B cell (primary cell): ENCODE measurements at regions not wholly inside any gene's neighbourhood (a gene's known extent, or its start where the extent isn't known, plus 50 kb on each side); places are given as distances from the start of the nearest gene placed in this dataset.

Experiments used
- ATAC-seq: fragments of 200-7000 bp; cut with Tn5 transposase; one replicate; pipeline ENCODE4 v1.10.0; 2021; ENCODE audit warnings: low read depth, mild to moderate bottlenecking, moderate number of reproducible peaks, moderate library complexity
- CTCF ChIA-PET: fragments of 350-600 bp; sonication (Branson Sonifier 250); formaldehyde crosslinking; loops from one replicate; lab custom pipeline; 2021; ENCODE audit warnings: antibody characterized with exemption, inconsistent platforms; lab: Charles Lee
- POLR2A ChIA-PET: fragments of 350-600 bp; sonication (Branson Sonifier 250); formaldehyde crosslinking; loops from one replicate; lab custom pipeline; 2021; ENCODE audit warnings: antibody characterized with exemption; lab: Charles Lee
- DNase-seq: peaks from one replicate; pipeline ENCODE4 v3.0.0; 2013
- H2AFZ ChIP-seq: 2 replicates; pipeline ENCODE4 v1.6.1; 2012; ENCODE audit warnings: mild to moderate bottlenecking, low read depth, low read length; ENCODE audit not compliant: insufficient read depth, poor library complexity, severe bottlenecking
- H3K27ac ChIP-seq, 2 donors: 1 replicate in 1 of 2; 2 replicates in 1 of 2; pipeline ENCODE4 v1.5.1; 2012 to 2013; ENCODE audit warnings: low read length in 2 of 2, mild to moderate bottlenecking in 2 of 2, moderate library complexity in 1 of 2
- H3K27me3 ChIP-seq, 4 experiments: fragments of 200-600 bp in 1 of 4; sonication (generic) in 1 of 4; replicated peaks in 1 of 4; 1 replicate in 2 of 4; 2 replicates in 2 of 4; pipeline versions ENCODE4 v1.6.1 to v1.7.0; 2013 to 2016; ENCODE audit warnings: low read length in 3 of 4, mild to moderate bottlenecking in 2 of 4, mixed read lengths in 1 of 4, moderate library complexity in 1 of 4; ENCODE audit not compliant: insufficient read depth in 4 of 4, control insufficient read depth in 3 of 4; ENCODE audit errors: control extremely low read depth in 1 of 4
- H3K36me3 ChIP-seq, 2 experiments: replicated peaks in 1 of 2; 1 replicate in 1 of 2; 2 replicates in 1 of 2; pipeline versions ENCODE4 v1.6.1 to v1.7.1; 2013; ENCODE audit warnings: low read length in 1 of 2; ENCODE audit not compliant: insufficient read depth in 2 of 2, control insufficient read depth in 1 of 2; ENCODE audit errors: control extremely low read depth in 1 of 2, extremely low read depth in 1 of 2
- H3K4me1 ChIP-seq, 2 donors: fragments of 200-600 bp in 1 of 2; sonication (generic) in 1 of 2; 1 replicate in 1 of 2; 2 replicates in 1 of 2; pipeline versions ENCODE4 v1.5.1 to v1.6.1; 2013 to 2017; ENCODE audit warnings: low read length in 2 of 2; ENCODE audit not compliant: control insufficient read depth in 2 of 2, insufficient read depth in 2 of 2
- H3K4me2 ChIP-seq: replicated peaks from 2 replicates; pipeline ENCODE3; 2012; ENCODE audit warnings: mild to moderate bottlenecking, low read depth, low read length; ENCODE audit not compliant: poor library complexity, severe bottlenecking
- H3K4me3 ChIP-seq, 5 experiments: fragments of 200-600 bp in 1 of 5; sonication (generic) in 1 of 5; 1 replicate in 3 of 5; 2 replicates in 2 of 5; pipeline versions ENCODE4 v1.5.1 to v1.7.0; 2011 to 2016; ENCODE audit warnings: low read length in 4 of 5, mild to moderate bottlenecking in 4 of 5, low read depth in 2 of 5, control low read depth in 1 of 5, moderate library complexity in 1 of 5; ENCODE audit not compliant: insufficient read depth in 1 of 5; ENCODE audit errors: control extremely low read depth in 1 of 5, extremely low read depth in 1 of 5
- H3K79me2 ChIP-seq: fragments of 200-600 bp; sonication (generic); one replicate; pipeline ENCODE4 v1.6.0; 2016; ENCODE audit warnings: low read length; ENCODE audit not compliant: control insufficient read depth, insufficient read depth
- H3K9ac ChIP-seq: fragments of 200-600 bp; sonication (generic); 2 replicates; pipeline ENCODE4 v1.6.1; 2017; ENCODE audit warnings: mild to moderate bottlenecking, low read length, moderate library complexity
- H3K9me3 ChIP-seq, 3 donors: one replicate each; pipeline versions ENCODE4 v1.6.1 to v1.7.1; 2013; ENCODE audit warnings: low read length in 2 of 3; ENCODE audit not compliant: control insufficient read depth in 2 of 3, insufficient read depth in 1 of 3; ENCODE audit errors: control extremely low read depth in 1 of 3
- H4K20me1 ChIP-seq: 2 replicates; pipeline ENCODE4 v1.6.0; 2012; ENCODE audit warnings: mild to moderate bottlenecking, low read length; ENCODE audit not compliant: insufficient read depth, control insufficient read depth, poor library complexity, severe bottlenecking
- H3K27ac Mint-ChIP-seq: one replicate; pipeline ENCODE4 v1.8.0; 2021; ENCODE audit warnings: mixed read lengths
- H3K27me3 Mint-ChIP-seq: one replicate; pipeline ENCODE4 v1.8.0; 2021; ENCODE audit warnings: mixed read lengths
- H3K4me1 Mint-ChIP-seq: one replicate; pipeline ENCODE4 v1.8.0; 2021; ENCODE audit warnings: mixed read lengths
- H3K4me3 Mint-ChIP-seq: one replicate; pipeline ENCODE4 v1.8.0; 2021; ENCODE audit warnings: mixed read lengths
- H3K9me3 Mint-ChIP-seq: one replicate; pipeline ENCODE4 v1.8.0; 2022; ENCODE audit warnings: mixed read lengths; ENCODE audit not compliant: insufficient read depth
- EZH2 ChIP-seq: IDR thresholded peaks from 2 replicates; pipeline ENCODE4 v1.6.1; 2012; ENCODE audit warnings: borderline replicate concordance, low read depth, mild to moderate bottlenecking, moderate library complexity, low read length; ENCODE audit not compliant: insufficient read depth, poor library complexity, severe bottlenecking
- WGBS: methylation state at CpG from one replicate; pipeline ENCODE4 v1.1.5; 2013; ENCODE audit warnings: missing lambda C conversion rate; ENCODE audit not compliant: insufficient coverage; 5-methylcytosine and 5-hydroxymethylcytosine counted together
- intact Hi-C: fragments of 100-400 bp; cut with micrococcal nuclease; formaldehyde crosslinking; loops from one replicate; pipeline ENCODE4 v1.10.0; 2022
- TF ChIP-seq, protein P1 (sequence below): fragments of 200-600 bp; IDR thresholded peaks from one replicate; pipeline ENCODE4 v1.8.0; 2022; ENCODE audit warnings: antibody characterized with exemption, mild to moderate bottlenecking

DNA sequence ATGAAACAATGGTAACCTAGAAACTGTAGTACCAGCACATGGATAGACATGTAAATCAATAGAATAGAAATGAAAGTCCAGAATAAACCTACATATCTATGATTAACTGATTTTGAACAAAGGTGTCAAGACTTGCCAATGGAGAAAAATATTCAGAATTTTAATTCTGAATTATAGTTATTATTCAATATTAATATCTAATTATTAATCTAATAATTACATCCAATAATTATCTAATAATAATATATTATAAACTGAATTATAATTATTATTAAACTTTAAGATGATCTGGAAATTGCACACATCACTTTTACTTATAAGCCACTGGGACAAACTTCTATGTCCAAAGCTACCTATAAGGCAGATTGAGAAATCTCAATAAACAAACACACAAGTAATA lies 1365.2 kb upstream of the ADGRL3 start:
- TF ChIP-seq, protein P1, sequence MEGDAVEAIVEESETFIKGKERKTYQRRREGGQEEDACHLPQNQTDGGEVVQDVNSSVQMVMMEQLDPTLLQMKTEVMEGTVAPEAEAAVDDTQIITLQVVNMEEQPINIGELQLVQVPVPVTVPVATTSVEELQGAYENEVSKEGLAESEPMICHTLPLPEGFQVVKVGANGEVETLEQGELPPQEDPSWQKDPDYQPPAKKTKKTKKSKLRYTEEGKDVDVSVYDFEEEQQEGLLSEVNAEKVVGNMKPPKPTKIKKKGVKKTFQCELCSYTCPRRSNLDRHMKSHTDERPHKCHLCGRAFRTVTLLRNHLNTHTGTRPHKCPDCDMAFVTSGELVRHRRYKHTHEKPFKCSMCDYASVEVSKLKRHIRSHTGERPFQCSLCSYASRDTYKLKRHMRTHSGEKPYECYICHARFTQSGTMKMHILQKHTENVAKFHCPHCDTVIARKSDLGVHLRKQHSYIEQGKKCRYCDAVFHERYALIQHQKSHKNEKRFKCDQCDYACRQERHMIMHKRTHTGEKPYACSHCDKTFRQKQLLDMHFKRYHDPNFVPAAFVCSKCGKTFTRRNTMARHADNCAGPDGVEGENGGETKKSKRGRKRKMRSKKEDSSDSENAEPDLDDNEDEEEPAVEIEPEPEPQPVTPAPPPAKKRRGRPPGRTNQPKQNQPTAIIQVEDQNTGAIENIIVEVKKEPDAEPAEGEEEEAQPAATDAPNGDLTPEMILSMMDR: no peak
- no peak for TF ChIP-seq EZH2
- Histone ChIP-seq H3K9me3 (peaks cover 0 to 1% (median 0%) of the 10 kb centered on the region in 3 donors), H4K20me1 (no peaks in the 10 kb centered on the region), H3K4me2 (no peak overlapping the region), H3K9ac (no peak overlapping the region), H3K27ac (no peak overlapping the region), H3K27me3 (no peaks in the 10 kb centered on the region), H3K4me3 (no peak overlapping the region), H2AFZ (no peak overlapping the region), H3K4me1 (no peaks in the 10 kb centered on the region), H3K36me3 (no peaks in the 10 kb centered on the region), H3K79me2 (no peaks in the 10 kb centered on the region)
- ATAC-seq (no peak), DNase-seq (no peak)
- Mint-ChIP-seq H3K9me3 (no peaks in the 10 kb centered on the region), H3K27me3 (no peaks in the 10 kb centered on the region), H3K4me3 (no peak overlapping the region), H3K4me1 (no peaks in the 10 kb centered on the region), H3K27ac (no peak overlapping the region)
- ChIA-PET POLR2A (no interaction called here), CTCF (no interaction called here)
- intact Hi-C loops: no loop called here

DNA sequence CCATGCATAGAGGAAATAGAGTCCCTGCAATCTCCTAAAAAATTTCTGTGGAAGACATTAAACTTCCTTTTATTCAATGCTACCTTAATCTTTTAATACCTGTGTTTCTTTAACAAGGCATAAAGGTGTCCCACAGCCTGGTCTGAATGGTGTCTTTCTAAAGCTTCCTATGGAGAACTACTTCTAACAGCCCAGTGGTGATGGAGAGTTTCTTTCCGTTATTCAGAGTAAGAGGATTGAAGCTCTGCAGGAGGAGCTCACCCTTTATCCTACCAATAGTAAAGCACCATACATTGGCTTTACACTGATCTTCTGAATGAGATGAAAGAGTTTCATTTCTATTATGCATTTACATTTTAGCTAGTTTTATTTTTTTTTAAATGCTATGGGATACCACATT lies 1362.4 kb upstream of the ADGRL3 start:
- Mint-ChIP-seq H3K27me3 (no peaks in the 10 kb centered on the region), H3K4me3 (no peak overlapping the region), H3K9me3 (no peaks in the 10 kb centered on the region), H3K27ac (no peak overlapping the region), H3K4me1 (no peaks in the 10 kb centered on the region)
- H3K9me3 ChIP-seq: peaks cover 0 to 1% (median 0%) of the 10 kb centered on the region in 3 donors
- H3K4me3 ChIP-seq: no peak overlapping the region
- H3K27me3 ChIP-seq: no peaks in the 10 kb centered on the region
- TF ChIP-seq, protein P1: no peak
- no peak for TF ChIP-seq EZH2
- H3K4me1 ChIP-seq: no peaks in the 10 kb centered on the region
- ATAC-seq: no peak
- H3K4me2 ChIP-seq: no peak overlapping the region
- ChIA-PET POLR2A (no interaction called here), CTCF (no interaction called here)
- H3K79me2 ChIP-seq: no peaks in the 10 kb centered on the region
- intact Hi-C loops: no loop called here
- H3K9ac ChIP-seq: no peak overlapping the region
- no peak for DNase-seq
- no peaks in the 10 kb centered on the region for H4K20me1 ChIP-seq
- no peak overlapping the region for H3K27ac ChIP-seq
- H2AFZ ChIP-seq: no peak overlapping the region
- no peaks in the 10 kb centered on the region for H3K36me3 ChIP-seq
- WGBS: no CpG with 5 or more reads among the region's 1 CpG
